ENCODE measurements at regions not wholly inside any gene's neighbourhood (a gene's known extent, or its start where the extent isn't known, plus 50 kb on each side); places are given as distances from the start of the nearest gene placed in this dataset.
A peak's percentile ranks its signal among the peaks of the same experiment; 100 is the strongest.

- DNase-seq (ENCODE audit: low read depth), result no peak
These were observed 737.4 kb downstream of the UQCRFS1 start for GRCh38 chr19:28475525-28475924.

DNA sequence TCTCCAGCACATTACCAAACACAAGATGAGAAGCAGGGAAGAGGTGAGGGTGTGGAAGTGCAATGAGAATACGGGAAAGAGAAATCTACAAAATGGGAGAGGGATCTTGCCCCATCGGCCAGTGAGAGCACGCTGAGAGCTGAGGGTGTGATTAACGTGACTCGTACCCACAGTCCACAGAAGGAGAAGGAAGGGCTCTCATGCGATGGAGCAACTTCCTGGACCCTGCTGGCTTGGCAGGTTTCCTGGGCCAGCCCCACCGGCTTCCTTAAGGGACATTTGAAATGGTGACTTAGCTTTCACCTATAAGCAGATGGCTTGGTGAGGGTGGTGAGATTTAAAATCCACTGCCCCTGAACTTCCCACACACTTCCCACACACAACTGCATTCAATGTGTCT, 740.1 kb downstream of the UQCRFS1 start:
- DNase-seq (ENCODE audit: low read depth), result no peak

DNA sequence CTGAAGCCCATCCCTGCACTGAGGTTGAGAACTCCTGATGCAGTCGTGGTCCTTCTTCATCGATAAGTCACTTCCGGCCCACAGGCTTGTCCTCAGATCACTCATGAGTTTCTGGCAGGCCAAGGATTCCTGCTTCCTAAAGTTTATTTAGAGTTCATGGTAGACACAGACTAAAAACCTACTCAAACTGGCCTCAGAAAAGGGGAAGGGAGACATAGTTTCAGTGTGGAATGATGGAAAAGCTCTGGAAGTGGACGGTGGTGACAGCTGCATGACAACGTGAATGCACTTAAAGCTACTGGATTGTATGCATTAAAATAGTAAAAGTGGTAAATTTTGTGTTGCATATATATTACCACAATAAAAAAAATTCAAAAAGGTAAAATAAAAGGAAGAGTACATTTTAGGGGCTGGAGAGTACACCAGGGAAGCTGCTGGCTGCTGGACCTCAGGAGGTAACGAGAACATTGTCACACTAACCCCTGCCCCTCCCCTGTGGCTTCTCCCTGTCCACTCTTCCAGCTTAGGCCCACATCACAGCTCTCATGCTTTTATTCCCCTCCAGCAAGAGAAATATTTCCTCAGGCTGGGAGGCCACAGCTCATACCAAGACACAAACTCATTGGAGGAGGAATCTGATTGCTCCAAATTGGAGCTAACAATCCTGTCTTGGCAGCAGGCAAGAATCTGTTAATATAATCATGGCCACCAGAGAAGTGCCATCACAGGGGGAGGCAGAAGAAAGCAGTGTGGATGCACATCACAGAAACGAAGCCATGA, 741.0 kb downstream of the UQCRFS1 start:
- no peak for DNase-seq (ENCODE audit: low read depth)

GRCh38 chr19:28469544-28469943, 743.4 kb downstream of the UQCRFS1 start:
- DNase-seq (ENCODE audit: low read depth), result no peak

DNA sequence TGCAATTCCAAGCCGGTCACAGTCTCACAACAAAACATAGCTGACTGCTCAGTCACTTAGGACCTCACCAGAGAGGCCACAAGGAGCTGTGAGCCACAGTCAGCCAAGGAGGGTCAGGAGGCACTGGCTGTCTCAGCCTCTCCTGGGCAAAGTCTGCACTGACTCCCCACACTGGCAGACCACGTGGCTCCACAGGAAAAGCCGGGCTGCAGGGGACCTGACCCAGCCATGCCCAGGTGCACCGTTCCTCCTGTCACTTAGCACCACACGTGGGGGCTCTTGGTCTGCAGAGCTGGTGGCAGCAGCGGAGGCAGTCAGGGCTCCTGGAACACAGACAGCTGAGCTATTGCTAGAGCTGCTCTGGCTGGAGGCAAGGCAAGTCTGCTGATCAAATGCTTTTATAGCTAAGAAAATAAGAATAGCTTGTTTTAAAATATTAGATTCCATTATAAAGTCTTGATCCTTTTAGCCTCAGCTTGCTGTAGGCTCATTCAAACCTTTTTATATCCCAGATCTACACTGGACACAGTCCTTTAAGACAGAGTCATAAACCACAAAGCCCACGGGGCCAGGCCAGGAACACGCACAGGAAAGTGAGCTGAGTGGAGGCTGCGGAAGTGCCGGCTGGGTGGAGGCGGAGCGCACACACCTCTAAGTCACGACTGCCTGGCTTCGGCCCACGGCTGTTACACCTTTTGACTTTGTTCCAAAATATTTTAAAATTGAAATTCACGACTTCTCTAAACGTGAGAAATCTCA, 744.1 kb downstream of the UQCRFS1 start:
- no peak for DNase-seq (ENCODE audit: low read depth)

- DNase-seq (ENCODE audit: low read depth), result peak; percentile 26
These were observed 746.6 kb downstream of the UQCRFS1 start for GRCh38 chr19:28466107-28467045.

GRCh38 chr19:28465371-28466086, 747.4 kb downstream of the UQCRFS1 start:
- DNase-seq (ENCODE audit: low read depth), result no peak

DNA sequence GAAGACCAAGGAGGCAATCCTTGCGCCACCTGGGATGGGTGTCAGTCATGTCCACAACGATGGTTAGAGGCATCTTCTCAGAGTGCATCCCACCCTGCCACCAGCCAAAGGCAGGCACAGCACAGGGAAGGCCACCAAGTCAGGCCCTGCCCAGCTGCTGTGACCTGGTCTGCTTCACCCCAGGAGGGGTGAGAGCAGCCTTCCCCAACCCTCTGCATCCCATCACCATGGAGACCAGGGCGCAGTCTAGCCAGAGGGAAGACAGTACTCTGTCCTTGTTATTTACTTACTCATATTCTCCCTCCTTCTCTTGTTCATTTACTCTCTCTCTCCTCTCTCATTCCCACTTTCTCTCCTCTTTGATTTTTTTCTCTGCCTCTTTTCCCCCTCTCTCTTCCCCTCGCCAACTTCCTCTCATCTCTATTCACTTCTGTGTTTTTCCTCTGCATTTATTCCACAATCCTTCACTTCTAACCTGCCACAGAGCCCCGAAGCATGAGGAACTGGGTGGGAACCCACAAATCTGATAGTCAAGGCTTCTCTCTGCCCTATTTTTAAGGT, 749.4 kb downstream of the UQCRFS1 start:
- DNase-seq (ENCODE audit: low read depth), result no peak

DNA sequence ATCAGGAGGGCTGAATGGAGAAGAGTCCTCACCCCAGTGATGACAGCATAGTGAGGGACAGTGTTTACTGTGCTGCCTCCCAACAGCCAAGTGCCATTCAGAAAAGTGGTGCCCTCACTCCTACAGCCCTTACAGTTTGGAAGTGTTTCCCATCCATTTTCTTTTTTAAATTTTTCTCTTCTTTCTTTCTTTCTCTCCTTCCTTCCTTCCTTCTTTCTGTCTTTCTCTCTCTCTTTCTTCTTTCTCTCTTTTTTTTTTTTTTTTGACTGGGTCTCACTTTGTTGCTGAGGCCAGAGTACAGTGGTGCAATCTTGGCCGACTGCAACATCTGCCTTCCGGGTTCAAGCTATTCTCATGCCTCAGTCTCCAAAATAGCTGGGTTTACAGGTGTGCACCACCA, 755.3 kb downstream of the UQCRFS1 start:
- no peak for DNase-seq (ENCODE audit: low read depth)

DNA sequence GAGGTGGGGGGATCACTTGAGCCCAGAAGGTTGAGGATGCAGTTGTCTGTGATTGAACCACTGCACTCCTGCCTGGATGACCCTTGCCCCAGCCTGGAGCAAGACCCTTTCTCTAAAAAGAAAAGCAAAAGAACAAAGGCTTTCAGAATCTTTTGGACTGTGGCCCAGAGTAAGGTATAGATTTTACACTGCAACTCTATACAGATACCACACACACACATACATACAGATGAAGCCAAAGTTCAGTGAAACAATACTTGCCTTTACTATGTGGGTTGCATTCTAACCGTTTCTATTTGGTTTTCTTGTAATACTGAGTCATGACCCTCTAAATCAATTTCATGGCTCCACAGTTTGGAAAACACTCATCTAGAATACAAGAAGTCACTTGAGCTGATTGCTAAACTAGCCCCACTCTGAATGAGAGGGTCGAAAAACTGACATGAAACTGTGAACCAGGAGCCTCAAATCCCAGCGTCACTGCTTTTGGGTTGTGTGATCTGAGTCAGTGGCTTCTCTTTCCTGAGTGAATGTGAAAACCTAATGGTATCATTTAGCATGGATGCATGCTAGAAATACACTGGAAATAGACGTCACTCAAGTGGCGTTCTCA, 756.1 kb downstream of the UQCRFS1 start:
- no peak for DNase-seq (ENCODE audit: low read depth)

GRCh38 chr19:28456252-28456651, 756.7 kb downstream of the UQCRFS1 start:
- DNase-seq (ENCODE audit: low read depth), result no peak

GRCh38 chr19:28454083-28454482, 758.9 kb downstream of the UQCRFS1 start:
- no peak for DNase-seq (ENCODE audit: low read depth)

DNA sequence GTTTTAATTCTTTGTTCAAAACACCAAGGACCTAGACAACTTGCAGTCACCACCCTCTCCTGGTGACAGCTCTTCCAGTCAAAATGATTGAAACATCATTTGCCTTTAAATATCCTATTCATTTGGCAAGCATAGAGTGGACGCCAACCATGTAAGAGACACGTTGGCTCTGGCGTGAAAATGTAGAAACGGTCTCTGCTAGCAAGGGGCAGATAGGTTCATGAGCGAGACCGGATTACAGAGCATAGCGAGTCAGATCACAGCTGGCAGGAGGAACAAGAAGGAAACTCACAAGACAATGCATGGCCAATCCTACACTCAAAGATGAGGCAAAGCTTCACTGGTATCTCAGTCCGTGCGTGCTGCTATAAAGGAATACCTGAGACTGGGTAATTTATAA, 759.5 kb downstream of the UQCRFS1 start:
- DNase-seq (ENCODE audit: low read depth), result no peak

DNA sequence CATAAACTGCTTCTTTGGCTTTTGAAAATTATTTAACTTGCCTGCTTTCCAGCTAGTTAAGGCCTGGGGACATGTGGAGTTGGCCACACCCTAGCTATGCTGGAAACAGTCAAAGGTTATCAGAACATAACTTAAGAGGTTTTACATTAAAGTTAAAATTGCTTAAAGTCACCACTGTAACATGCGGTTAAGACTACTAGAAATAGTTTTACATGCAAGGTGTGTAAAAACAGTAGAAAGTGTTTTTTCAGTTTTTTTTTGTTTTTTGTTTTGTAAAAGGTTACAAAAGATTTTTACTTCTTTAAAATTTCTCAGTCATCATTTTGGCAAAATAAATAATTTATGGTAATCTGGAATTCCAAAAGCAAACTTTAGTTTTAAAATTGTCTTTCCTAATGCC, 763.1 kb downstream of the UQCRFS1 start:
- DNase-seq (ENCODE audit: low read depth), result no peak

- DNase-seq (ENCODE audit: low read depth), result no peak
These were observed 766.4 kb downstream of the UQCRFS1 start for GRCh38 chr19:28446511-28446910.

DNA sequence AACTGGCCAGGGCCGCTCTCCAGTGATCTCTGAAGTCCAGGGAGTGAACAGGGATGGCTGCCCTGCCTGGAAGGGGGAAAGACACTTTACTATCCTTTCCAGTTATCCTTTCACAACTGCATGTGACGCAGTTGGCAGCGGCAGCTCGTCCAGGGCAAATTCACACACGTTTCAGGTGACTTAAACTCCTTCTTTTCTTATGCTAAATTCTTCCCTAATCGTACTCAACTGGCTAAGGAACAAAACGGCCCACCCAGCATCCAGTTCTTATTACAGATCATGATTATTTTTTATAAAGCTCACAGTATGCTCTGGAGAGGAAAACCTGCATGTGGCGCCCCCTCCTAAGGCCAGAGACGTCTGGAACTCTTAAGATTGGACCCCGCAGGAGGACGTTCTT, 767.1 kb downstream of the UQCRFS1 start:
- DNase-seq (ENCODE audit: low read depth), result no peak

GRCh38 chr19:28444362-28444761, 768.6 kb downstream of the UQCRFS1 start:
- no peak for DNase-seq (ENCODE audit: low read depth)

DNA sequence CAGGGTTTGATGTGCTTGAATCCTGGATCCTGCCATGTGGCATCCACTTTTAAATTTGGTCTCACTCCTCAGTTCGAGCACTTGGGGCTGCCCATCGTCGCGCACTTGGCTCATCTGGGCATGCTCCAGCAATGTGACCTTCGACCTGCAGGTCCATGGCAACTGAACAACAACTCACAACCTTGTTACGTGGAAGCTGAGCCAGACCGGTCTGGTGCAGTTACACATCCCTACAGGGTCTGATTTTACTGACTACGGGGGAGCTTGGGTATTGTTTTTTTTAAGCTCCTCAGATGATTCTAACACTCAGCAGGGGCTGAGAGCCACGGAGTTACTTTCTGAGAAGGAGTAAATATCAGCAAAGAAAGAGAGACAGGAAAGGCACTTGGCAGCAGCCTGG, 769.6 kb downstream of the UQCRFS1 start:
- no peak for DNase-seq (ENCODE audit: low read depth)

GRCh38 chr19:28437390-28438346, 775.3 kb downstream of the UQCRFS1 start:
- DNase-seq (ENCODE audit: low read depth), result no peak

DNA sequence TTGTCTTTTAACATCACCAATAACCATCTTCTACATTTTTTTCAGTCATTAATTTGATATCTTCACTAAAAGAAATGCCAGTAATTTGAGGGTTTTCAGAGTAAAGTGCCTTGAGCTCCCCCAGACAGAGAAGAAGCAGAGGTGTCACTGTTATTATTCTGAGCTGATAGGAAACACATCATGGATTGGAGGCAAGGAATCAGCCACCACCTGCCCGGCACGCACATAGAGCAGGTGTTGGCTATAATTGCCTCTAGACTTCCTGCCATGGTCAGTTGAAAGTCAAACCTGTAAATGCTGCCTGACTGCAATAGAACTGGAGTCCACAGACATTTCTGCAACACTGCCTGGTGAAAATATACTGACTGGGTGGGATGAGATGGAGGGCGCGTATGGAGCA, 776.6 kb downstream of the UQCRFS1 start:
- no peak for DNase-seq (ENCODE audit: low read depth)

All from CMK (cell line).